KG1 (cell line): ENCODE measurements at regions not wholly inside any gene's neighbourhood (a gene's known extent, or its start where the extent isn't known, plus 50 kb on each side); places are given as distances from the start of the nearest gene placed in this dataset.

ENCODE experiments used
- DNase-seq: peaks from one replicate; lab custom pipeline; 2025; lab: John Stamatoyannopoulos, UW

- DNase-seq, result no peak
Measured at GRCh38 chr14:73782623-73783022, 68.4 kb upstream of the PNMA1 start.

GRCh38 chr14:73780896-73781295, 66.7 kb upstream of the PNMA1 start:
- no peak for DNase-seq

- no peak for DNase-seq
Measured at GRCh38 chr14:73780391-73780790, 66.2 kb upstream of the PNMA1 start.

- DNase-seq, result no peak
Measured at GRCh38 chr14:73778736-73779135, 64.6 kb upstream of the PNMA1 start.

- DNase-seq, result no peak
Measured at GRCh38 chr14:73777420-73777819, 63.2 kb upstream of the PNMA1 start.

GRCh38 chr14:73776194-73776537, 62.0 kb upstream of the PNMA1 start:
- no peak for DNase-seq

GRCh38 chr14:73775339-73776193, 61.4 kb upstream of the PNMA1 start:
- no peak for DNase-seq

- no peak for DNase-seq
Measured at GRCh38 chr14:73774671-73775070, 60.5 kb upstream of the PNMA1 start.

GRCh38 chr14:73774241-73774570, 60.0 kb upstream of the PNMA1 start:
- DNase-seq, result no peak

- DNase-seq, result no peak
Measured at GRCh38 chr14:73773441-73774240, 59.5 kb upstream of the PNMA1 start.

GRCh38 chr14:73771848-73772638, 57.9 kb upstream of the PNMA1 start:
- DNase-seq, result no peak

GRCh38 chr14:73770977-73771847, 57.0 kb upstream of the PNMA1 start:
- no peak for DNase-seq

- no peak for DNase-seq
Measured at GRCh38 chr14:73768107-73768506, 53.9 kb upstream of the PNMA1 start.

- peak; percentile 29 for DNase-seq
Measured at GRCh38 chr14:73764406-73765280, 50.5 kb upstream of the PNMA1 start.
